GM12864 (cell line): ENCODE measurements at regions not wholly inside any gene's neighbourhood (a gene's known extent, or its start where the extent isn't known, plus 50 kb on each side); places are given as distances from the start of the nearest gene placed in this dataset.

Source experiments
- DNase-seq: peaks from one replicate; pipeline ENCODE4 v3.0.0-alpha.2; 2011; ENCODE audit warnings: low read depth
- H3K4me3 ChIP-seq: 2 replicates; pipeline ENCODE4 v1.5.1; 2011; ENCODE audit warnings: mild to moderate bottlenecking, low read depth, low read length, control low read depth
- TF ChIP-seq, protein P1 (sequence below): IDR thresholded peaks from 2 replicates; pipeline ENCODE4 v1.5.1; 2011; ENCODE audit warnings: low read depth, mild to moderate bottlenecking, moderate library complexity, low read length, control low read depth, inconsistent platforms; ENCODE audit errors: missing control alignments

DNA sequence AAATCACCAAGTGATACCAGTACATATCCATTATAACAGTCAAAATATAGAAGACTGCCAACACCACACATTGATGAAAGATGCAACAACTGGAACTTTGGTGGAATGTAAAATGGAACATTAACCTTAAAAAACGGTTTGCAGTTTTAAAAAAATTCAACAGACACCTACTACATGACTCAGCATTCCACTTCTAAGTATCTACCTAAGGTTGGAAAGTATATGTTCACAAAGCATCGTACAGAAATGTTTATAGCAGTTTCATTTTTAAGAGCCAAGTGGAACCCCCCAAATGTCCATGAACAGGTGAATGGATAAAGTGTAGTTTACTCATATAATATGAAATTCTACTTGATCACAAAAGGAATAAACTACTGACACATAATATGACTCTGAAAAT, 314.7 kb upstream of the ARRDC4 start:
- TF ChIP-seq, protein P1, sequence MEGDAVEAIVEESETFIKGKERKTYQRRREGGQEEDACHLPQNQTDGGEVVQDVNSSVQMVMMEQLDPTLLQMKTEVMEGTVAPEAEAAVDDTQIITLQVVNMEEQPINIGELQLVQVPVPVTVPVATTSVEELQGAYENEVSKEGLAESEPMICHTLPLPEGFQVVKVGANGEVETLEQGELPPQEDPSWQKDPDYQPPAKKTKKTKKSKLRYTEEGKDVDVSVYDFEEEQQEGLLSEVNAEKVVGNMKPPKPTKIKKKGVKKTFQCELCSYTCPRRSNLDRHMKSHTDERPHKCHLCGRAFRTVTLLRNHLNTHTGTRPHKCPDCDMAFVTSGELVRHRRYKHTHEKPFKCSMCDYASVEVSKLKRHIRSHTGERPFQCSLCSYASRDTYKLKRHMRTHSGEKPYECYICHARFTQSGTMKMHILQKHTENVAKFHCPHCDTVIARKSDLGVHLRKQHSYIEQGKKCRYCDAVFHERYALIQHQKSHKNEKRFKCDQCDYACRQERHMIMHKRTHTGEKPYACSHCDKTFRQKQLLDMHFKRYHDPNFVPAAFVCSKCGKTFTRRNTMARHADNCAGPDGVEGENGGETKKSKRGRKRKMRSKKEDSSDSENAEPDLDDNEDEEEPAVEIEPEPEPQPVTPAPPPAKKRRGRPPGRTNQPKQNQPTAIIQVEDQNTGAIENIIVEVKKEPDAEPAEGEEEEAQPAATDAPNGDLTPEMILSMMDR: no peak

GRCh38 chr15:97648728-97649127, 311.8 kb upstream of the ARRDC4 start:
- no peak for DNase-seq
- H3K4me3 ChIP-seq: no peak overlapping the region
- TF ChIP-seq, protein P1: no peak

More for the DNA sequence above, 314.7 kb upstream of the ARRDC4 start:
- DNase-seq: no peak
- H3K4me3 ChIP-seq: no peak overlapping the region

DNA sequence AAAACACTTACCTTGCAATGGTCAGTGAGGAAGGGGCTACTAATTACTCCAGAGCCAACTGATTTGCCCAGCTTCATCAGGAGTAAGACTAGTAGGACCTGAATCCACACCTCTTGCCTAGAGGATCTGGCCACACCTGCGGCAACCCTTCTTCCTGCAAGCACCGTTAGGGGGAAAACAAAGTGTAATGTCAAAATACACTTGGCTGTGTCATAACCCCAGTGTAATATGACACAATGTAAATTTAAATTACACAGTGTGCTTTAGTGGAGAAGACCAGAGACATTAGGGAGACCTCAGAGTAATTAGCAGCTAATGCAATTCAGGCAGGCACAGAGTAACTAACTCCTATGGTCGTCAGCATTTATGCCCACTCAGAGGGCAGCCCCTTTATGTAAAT, 308.5 kb upstream of the ARRDC4 start:
- no peak overlapping the region for H3K4me3 ChIP-seq
- TF ChIP-seq, protein P1: no peak
- DNase-seq: no peak

DNA sequence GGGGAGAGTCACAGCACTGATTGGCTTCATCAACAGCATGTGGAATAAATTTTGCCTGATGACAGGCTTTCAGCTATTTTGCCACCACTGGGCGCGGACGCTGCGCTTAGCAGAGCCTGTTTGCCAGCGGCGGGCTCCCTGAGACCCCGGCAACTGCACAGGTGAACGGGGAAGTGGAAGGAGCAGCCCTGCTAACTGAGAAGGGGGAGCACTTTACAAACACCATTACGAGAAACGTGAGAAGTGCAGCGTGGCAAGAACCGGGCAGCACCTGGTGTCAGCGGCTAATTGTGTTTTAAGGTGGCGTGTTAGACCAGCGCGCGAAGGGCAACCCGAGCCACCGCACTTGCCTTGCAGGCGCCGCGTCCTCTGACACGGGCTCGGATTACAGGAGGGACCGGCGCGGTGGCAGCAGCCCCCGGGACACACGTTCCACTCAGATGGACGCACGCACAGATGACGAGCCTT, 307.8 kb upstream of the ARRDC4 start:
- H3K4me3 ChIP-seq: no peak overlapping the region
- TF ChIP-seq, protein P1: no peak
- DNase-seq: no peak

GRCh38 chr15:97653896-97654295, 306.6 kb upstream of the ARRDC4 start:
- DNase-seq: no peak
- no peak overlapping the region for H3K4me3 ChIP-seq
- TF ChIP-seq, protein P1: no peak

DNA sequence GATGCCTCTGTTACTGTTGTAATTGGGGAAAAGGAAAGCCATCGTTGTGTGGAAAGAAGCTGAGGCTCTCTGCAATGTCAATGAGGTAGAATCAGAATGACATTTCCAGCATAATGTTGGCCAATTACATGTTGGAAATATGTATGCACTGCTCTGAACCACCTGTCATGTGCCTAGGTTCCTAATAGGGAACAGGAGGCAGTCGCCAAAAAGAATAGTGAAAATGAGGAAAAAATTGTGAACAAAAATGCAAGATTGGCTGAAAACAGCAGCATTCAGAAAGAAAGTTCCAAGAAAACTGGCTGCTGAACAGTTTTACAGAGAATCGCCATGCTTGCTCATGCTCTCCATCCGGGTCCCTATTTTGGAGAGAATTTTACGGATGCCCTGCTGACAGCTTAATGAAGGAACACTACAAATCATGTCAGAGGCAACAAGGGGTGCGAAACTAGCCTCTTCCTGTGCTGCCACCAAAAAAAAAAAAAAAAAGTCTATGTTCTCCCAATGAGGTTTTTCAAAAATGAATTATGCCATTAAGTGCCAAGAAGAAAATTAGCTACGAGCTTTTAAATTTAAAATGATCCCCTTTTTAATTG, 305.9 kb upstream of the ARRDC4 start:
- no peak overlapping the region for H3K4me3 ChIP-seq
- TF ChIP-seq, protein P1: no peak
- DNase-seq: no peak

- TF ChIP-seq, protein P1: no peak
- H3K4me3 ChIP-seq: no peak overlapping the region
- DNase-seq: no peak
Measured at GRCh38 chr15:97661796-97662195, 298.7 kb upstream of the ARRDC4 start.
